PFSK-1 (cell line): ENCODE measurements at regions not wholly inside any gene's neighbourhood (a gene's known extent, or its start where the extent isn't known, plus 50 kb on each side); places are given as distances from the start of the nearest gene placed in this dataset.

Experiments
- POLR2AphosphoS5 ChIP-seq: IDR thresholded peaks from 2 replicates; pipeline ENCODE4 v1.6.1; 2012; ENCODE audit warnings: low read depth, mild to moderate bottlenecking, control low read depth, low read length, moderate library complexity
- SIN3A ChIP-seq: IDR thresholded peaks from 2 replicates; pipeline ENCODE4 v1.6.1; 2012; ENCODE audit warnings: mild to moderate bottlenecking, low read length, moderate library complexity, borderline replicate concordance; ENCODE audit not compliant: insufficient read depth
- TAF1 ChIP-seq: IDR thresholded peaks from 2 replicates; pipeline ENCODE4 v1.6.1; 2012; ENCODE audit warnings: low read length, control low read depth, borderline replicate concordance; ENCODE audit not compliant: insufficient read depth

- TF ChIP-seq POLR2AphosphoS5 (no peak), TAF1 (no peak), SIN3A (no peak)
Measured at GRCh38 chr5:6105320-6105719, 273.0 kb downstream of the MED10 start.
